GM23338 (cell line): ENCODE measurements at regions not wholly inside any gene's neighbourhood (a gene's known extent, or its start where the extent isn't known, plus 50 kb on each side); places are given as distances from the start of the nearest gene placed in this dataset.

ENCODE experiments used
- ATAC-seq: fragments of 200-7000 bp; cut with Tn5 transposase; 3 replicates; pipeline ENCODE4 v1.9.1; 2020
- DNase-seq: peaks from one replicate; pipeline ENCODE4 v3.0.0-alpha.2; 2015; ENCODE audit warnings: low spot score
- H2AFZ ChIP-seq: fragments of 200-600 bp; sonication (generic); 2 replicates; pipeline ENCODE4 v1.8.0; 2016; ENCODE audit warnings: antibody characterized with exemption, mild to moderate bottlenecking, moderate library complexity
- H3F3A ChIP-seq: fragments of 200-600 bp; sonication (generic); replicated peaks from 2 replicates; pipeline ENCODE4 v1.8.0; 2017; ENCODE audit warnings: antibody characterized with exemption, mixed run types, low read depth
- H3K27ac ChIP-seq: fragments of 200-600 bp; sonication (generic); 2 replicates; pipeline ENCODE4 v1.6.1; 2016; ENCODE audit warnings: low read depth
- H3K27me3 ChIP-seq: fragments of 200-600 bp; sonication (generic); 2 replicates; pipeline ENCODE4 v1.8.0; 2016; ENCODE audit warnings: mild to moderate bottlenecking, mixed run types, moderate library complexity; ENCODE audit not compliant: insufficient read depth
- H3K36me3 ChIP-seq: fragments of 200-600 bp; sonication (generic); 2 replicates; pipeline ENCODE4 v1.8.0; 2016; ENCODE audit warnings: mild to moderate bottlenecking; ENCODE audit not compliant: insufficient read depth
- H3K4me1 ChIP-seq: fragments of 200-600 bp; sonication (generic); 2 replicates; pipeline ENCODE4 v1.8.0; 2016; ENCODE audit warnings: mild to moderate bottlenecking, moderate library complexity; ENCODE audit not compliant: insufficient read depth
- H3K4me2 ChIP-seq: fragments of 200-600 bp; sonication (generic); 2 replicates; pipeline ENCODE4 v1.7.1; 2017; ENCODE audit warnings: mixed run types
- H3K4me3 ChIP-seq: fragments of 200-600 bp; sonication (generic); 2 replicates; pipeline ENCODE4 v1.6.1; 2016; ENCODE audit warnings: mixed run types
- H3K79me2 ChIP-seq: fragments of 200-600 bp; sonication (generic); replicated peaks from 2 replicates; pipeline ENCODE4 v1.8.0; 2017; ENCODE audit warnings: mild to moderate bottlenecking; ENCODE audit not compliant: insufficient read depth
- H3K9me2 ChIP-seq: fragments of 200-600 bp; sonication (generic); 2 replicates; pipeline ENCODE4 v1.8.0; 2017; ENCODE audit not compliant: insufficient read depth
- H4K20me1 ChIP-seq: fragments of 200-600 bp; sonication (generic); replicated peaks from 2 replicates; pipeline ENCODE4 v1.8.0; 2017; ENCODE audit warnings: mild to moderate bottlenecking; ENCODE audit not compliant: insufficient read depth
- H3K27ac Mint-ChIP-seq: 2 replicates; pipeline ENCODE4 v1.8.0; 2020; ENCODE audit warnings: inconsistent platforms, mild to moderate bottlenecking, moderate library complexity, mixed read lengths
- H3K27me3 Mint-ChIP-seq: 3 replicates; pipeline ENCODE4 v1.8.0; 2022; ENCODE audit warnings: low read depth, mild to moderate bottlenecking, moderate library complexity, mixed read lengths, inconsistent platforms; ENCODE audit not compliant: insufficient read depth, poor library complexity
- H3K36me3 Mint-ChIP-seq: 3 replicates; pipeline ENCODE4 v1.8.0; 2021; ENCODE audit warnings: low read depth, mild to moderate bottlenecking, inconsistent platforms, moderate library complexity, mixed read lengths
- H3K4me1 Mint-ChIP-seq: 3 replicates; pipeline ENCODE4 v1.8.0; 2020; ENCODE audit warnings: mild to moderate bottlenecking, inconsistent platforms, mixed read lengths
- H3K4me3 Mint-ChIP-seq: 3 replicates; pipeline ENCODE4 v1.8.0; 2021; ENCODE audit warnings: moderate library complexity, mild to moderate bottlenecking, inconsistent platforms, mixed read lengths
- H3K9me3 Mint-ChIP-seq: 3 replicates; pipeline ENCODE4 v1.8.0; 2020; ENCODE audit warnings: moderate library complexity, mild to moderate bottlenecking, inconsistent platforms, mixed read lengths
- CTCF ChIP-seq, 2 experiments: fragments of 200-600 bp in 1 of 2; sonication (generic) in 1 of 2; conservative IDR thresholded peaks; 2 replicates each; pipeline versions ENCODE4 v1.5.1 to v1.6.1; 2016 to 2017; ENCODE audit warnings: antibody characterized with exemption in 2 of 2, low read depth in 2 of 2, mild to moderate bottlenecking in 2 of 2, moderate library complexity in 1 of 2
- EZH2phosphoT487 ChIP-seq: fragments of 200-600 bp; sonication (generic); IDR thresholded peaks from one replicate; pipeline ENCODE4 v1.8.1; 2018; ENCODE audit warnings: antibody characterized with exemption; ENCODE audit not compliant: unreplicated experiment
- JUNB ChIP-seq: IDR thresholded peaks from one replicate; pipeline ENCODE4 v1.6.1; 2016; ENCODE audit warnings: antibody characterized with exemption; ENCODE audit not compliant: unreplicated experiment
- NANOG ChIP-seq: IDR thresholded peaks from 2 replicates; pipeline ENCODE4 v1.6.1; 2016; ENCODE audit warnings: antibody characterized with exemption, borderline replicate concordance
- POLR2AphosphoS5 ChIP-seq: IDR thresholded peaks from 2 replicates; pipeline ENCODE4 v1.6.1; 2016; ENCODE audit warnings: antibody characterized with exemption, low read depth
- REST ChIP-seq: IDR thresholded peaks from one replicate; pipeline ENCODE4 v1.6.1; 2018; ENCODE audit warnings: antibody characterized with exemption; ENCODE audit not compliant: unreplicated experiment
- ZNF114 ChIP-seq: fragments of 250-450 bp; sonication (Bioruptor Pico); IDR thresholded peaks from 2 replicates; pipeline ENCODE4 v1.5.0; 2020; ENCODE audit warnings: mild to moderate bottlenecking, moderate library complexity
- TF ChIP-seq, protein P1 (sequence below): IDR thresholded peaks from 2 replicates; pipeline ENCODE4 v1.6.1; 2016; ENCODE audit warnings: antibody characterized with exemption

- TF ChIP-seq, protein P1, sequence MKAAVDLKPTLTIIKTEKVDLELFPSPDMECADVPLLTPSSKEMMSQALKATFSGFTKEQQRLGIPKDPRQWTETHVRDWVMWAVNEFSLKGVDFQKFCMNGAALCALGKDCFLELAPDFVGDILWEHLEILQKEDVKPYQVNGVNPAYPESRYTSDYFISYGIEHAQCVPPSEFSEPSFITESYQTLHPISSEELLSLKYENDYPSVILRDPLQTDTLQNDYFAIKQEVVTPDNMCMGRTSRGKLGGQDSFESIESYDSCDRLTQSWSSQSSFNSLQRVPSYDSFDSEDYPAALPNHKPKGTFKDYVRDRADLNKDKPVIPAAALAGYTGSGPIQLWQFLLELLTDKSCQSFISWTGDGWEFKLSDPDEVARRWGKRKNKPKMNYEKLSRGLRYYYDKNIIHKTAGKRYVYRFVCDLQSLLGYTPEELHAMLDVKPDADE: no peak
- TF ChIP-seq ZNF114 (CRISPR knock-in tag) (no peak), REST (no peak)
Measured at GRCh38 chr7:81201188-81201587, 282.3 kb upstream of the SEMA3C start (continued).

DNA sequence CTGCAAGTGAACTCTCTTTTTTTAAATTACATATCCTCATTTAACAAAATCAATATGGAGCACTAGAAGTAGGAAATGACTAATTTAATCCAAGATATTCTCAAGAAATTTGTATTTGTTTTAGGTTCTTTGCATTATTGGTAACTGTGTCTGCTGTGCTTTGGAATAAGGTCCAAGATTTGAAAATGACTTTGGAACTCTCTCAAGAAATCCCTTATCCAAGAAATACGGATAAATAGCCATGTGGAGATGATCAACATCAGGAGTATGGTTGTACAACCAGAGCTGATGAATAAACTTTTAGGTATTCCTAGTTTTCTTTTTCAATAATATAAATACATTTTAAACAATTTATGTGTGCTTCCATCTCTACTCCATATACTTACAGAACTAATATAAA lies 279.9 kb upstream of the SEMA3C start:
- no peaks in the 10 kb centered on the region for H3K27me3 ChIP-seq
- no peak overlapping the region for H2AFZ ChIP-seq
- peaks cover 7% of the 10 kb centered on the region; the same call in 2 of the 3 replicates for H3K4me1 Mint-ChIP-seq
- H3K9me3 Mint-ChIP-seq: no peaks in the 10 kb centered on the region
- no peaks in the 10 kb centered on the region for H3K4me1 ChIP-seq
- H3K4me3 Mint-ChIP-seq: no peak overlapping the region
- no peaks in the 10 kb centered on the region for H3K27me3 Mint-ChIP-seq
- ATAC-seq (no peak), DNase-seq (no peak)
- no peaks in the 10 kb centered on the region for H3K36me3 Mint-ChIP-seq
- H3K27ac Mint-ChIP-seq: no peak overlapping the region
- H3F3A ChIP-seq: no peaks in the 10 kb centered on the region
- no peaks in the 10 kb centered on the region for H3K9me2 ChIP-seq
- no peaks in the 10 kb centered on the region for H3K79me2 ChIP-seq
- no peak overlapping the region for H3K27ac ChIP-seq
- H3K36me3 ChIP-seq: no peaks in the 10 kb centered on the region
- H3K4me2 ChIP-seq: no peak overlapping the region
- no peaks in the 10 kb centered on the region for H4K20me1 ChIP-seq
- TF ChIP-seq REST (no peak), NANOG (no peak), POLR2AphosphoS5 (no peak), JUNB (no peak), ZNF114 (CRISPR knock-in tag) (no peak), CTCF (conservative IDR thresholded peaks at IDR 0.05; ENCODE audit: low read depth in 2 of 2) (no peak), EZH2phosphoT487 (no peak)
- TF ChIP-seq, protein P1: no peak
- no peak overlapping the region for H3K4me3 ChIP-seq
